HepG2 (cell line): ENCODE measurements at regions not wholly inside any gene's neighbourhood (a gene's known extent, or its start where the extent isn't known, plus 50 kb on each side); places are given as distances from the start of the nearest gene placed in this dataset.

ENCODE experiments used
- ATAC-seq: fragments of 200-7000 bp; cut with Tn5 transposase; 3 replicates; pipeline ENCODE4 v1.9.1; 2020; ENCODE audit warnings: mild to moderate bottlenecking, moderate library complexity
- BruUV-seq: library from RNA; stranded (reverse); fragments of 400-500 nt; replicated peaks from 2 replicates; lab custom pipeline; 2021; lab: Mats Ljungman, UMichigan
- CTCF ChIA-PET: fragments of 300-600 bp; formaldehyde crosslinking; extraction: SDS; loops from one replicate; lab custom pipeline; 2021; ENCODE audit warnings: low total read pairs, inconsistent platforms, low intra/inter-chr PET ratio; lab: Yijun Ruan, JAX
- POLR2A ChIA-PET: fragments of 350-600 bp; sonication (Branson Sonifier 250); formaldehyde crosslinking; loops from one replicate; lab custom pipeline; 2020; ENCODE audit warnings: antibody characterized with exemption, inconsistent platforms; lab: Yijun Ruan, JAX
- DNase-seq: peaks from one replicate; pipeline ENCODE4 v3.0.0-alpha.2; 2015; ENCODE audit warnings: low spot score
- FAIRE-seq: peaks from 3 replicates; lab custom pipeline; 2011; peaks lifted over from hg19 to GRCh38; lab: Jason Lieb, UNC
- H2AFZ ChIP-seq: one replicate; pipeline ENCODE4 v1.6.1; 2011; ENCODE audit warnings: low read length, inconsistent platforms
- H3K27ac ChIP-seq: fragments of 300-600 bp; 3 replicates; pipeline ENCODE4 v1.8.0; 2011; ENCODE audit warnings: mixed run types, mild to moderate bottlenecking, mixed read lengths, low read length, inconsistent platforms; ENCODE audit not compliant: insufficient read depth; ENCODE audit errors: extremely low read length
- H3K27me3 ChIP-seq, 2 experiments: fragments of 200-600 bp in 1 of 2; 2 replicates in 1 of 2; 3 replicates in 1 of 2; pipeline versions ENCODE4 v1.6.0 to v1.8.0; 2011; ENCODE audit warnings: low read length in 2 of 2, mild to moderate bottlenecking in 2 of 2, moderate library complexity in 2 of 2, inconsistent platforms in 1 of 2; ENCODE audit not compliant: insufficient read depth in 2 of 2, control insufficient read depth in 1 of 2
- H3K36me3 ChIP-seq, 2 experiments: fragments of 200-600 bp in 1 of 2; replicated peaks in 1 of 2; 2 replicates in 1 of 2; 3 replicates in 1 of 2; pipeline versions ENCODE4 v1.5.1 to v1.8.0; 2011; ENCODE audit warnings: low read length in 2 of 2, inconsistent platforms in 1 of 2; ENCODE audit not compliant: insufficient read depth in 2 of 2, control insufficient read depth in 1 of 2
- H3K4me1 ChIP-seq: 2 replicates; pipeline ENCODE4 v1.5.1; 2012; ENCODE audit warnings: low read length, inconsistent platforms; ENCODE audit not compliant: insufficient read depth
- H3K4me2 ChIP-seq: 2 replicates; pipeline ENCODE4 v1.6.0; 2011; ENCODE audit warnings: low read depth, low read length, inconsistent platforms
- H3K4me3 ChIP-seq, 3 experiments: fragments of 200-600 bp in 1 of 3; sonication (generic), shearing (Covaris generic) in 1 of 3; replicated peaks in 1 of 3; 2 replicates each; pipeline ENCODE4 v1.5.1; 2011 to 2016; ENCODE audit warnings: low read length in 3 of 3, inconsistent platforms in 2 of 3, low read depth in 2 of 3, mild to moderate bottlenecking in 2 of 3, control low read depth in 1 of 3, mixed read lengths in 1 of 3; ENCODE audit not compliant: insufficient read depth in 1 of 3
- H3K79me2 ChIP-seq: one replicate; pipeline ENCODE4 v1.6.1; 2011; ENCODE audit warnings: low read length, inconsistent platforms; ENCODE audit not compliant: insufficient read depth
- H3K9ac ChIP-seq: 2 replicates; pipeline ENCODE4 v1.6.0; 2011; ENCODE audit warnings: mild to moderate bottlenecking, low read depth, low read length, inconsistent platforms; ENCODE audit not compliant: insufficient read depth
- H3K9me3 ChIP-seq: 2 replicates; pipeline ENCODE4 v1.5.1; 2012; ENCODE audit warnings: mild to moderate bottlenecking, low read length
- H4K20me1 ChIP-seq: 2 replicates; pipeline ENCODE4 v1.6.0; 2011; ENCODE audit warnings: inconsistent platforms, mild to moderate bottlenecking, low read length, moderate library complexity; ENCODE audit not compliant: insufficient read depth
- AKAP8 ChIP-seq: sonication (generic); formaldehyde crosslinking; IDR thresholded peaks from 2 replicates; pipeline ENCODE4 v1.5.1; 2020; ENCODE audit warnings: mild to moderate bottlenecking, missing genetic modification reagents
- DPF2 ChIP-seq: sonication (generic); formaldehyde crosslinking; IDR thresholded peaks from 2 replicates; pipeline ENCODE4 v1.4.0; 2020; ENCODE audit warnings: mild to moderate bottlenecking, low read depth, missing genetic modification reagents, borderline replicate concordance
- LRRFIP1 ChIP-seq: sonication (generic); formaldehyde crosslinking; conservative IDR thresholded peaks from 2 replicates; pipeline ENCODE4 v1.4.0; 2020; ENCODE audit warnings: missing genetic modification reagents
- PCBP1 ChIP-seq: fragments of 200-400 bp; formaldehyde crosslinking; IDR thresholded peaks from 2 replicates; pipeline ENCODE4 v1.6.1; 2017; ENCODE audit warnings: mild to moderate bottlenecking, low read depth, low read length, borderline replicate concordance
- RERE ChIP-seq: IDR thresholded peaks from 2 replicates; pipeline ENCODE4 v1.6.1; 2016; ENCODE audit warnings: low read depth, missing genetic modification reagents, missing compliant biosample characterization
- SP140L ChIP-seq: sonication (generic); formaldehyde crosslinking; IDR thresholded peaks from 2 replicates; pipeline ENCODE4 v1.4.0; 2020; ENCODE audit warnings: missing genetic modification reagents, borderline replicate concordance
- USF2 ChIP-seq, 2 experiments: sonication (generic) in 1 of 2; formaldehyde crosslinking in 1 of 2; IDR thresholded peaks; 2 replicates each; pipeline versions ENCODE4 v1.5.1 to v1.6.1; 2011 to 2020; ENCODE audit warnings: borderline replicate concordance in 1 of 2, low read depth in 1 of 2, low read length in 1 of 2, mild to moderate bottlenecking in 1 of 2, missing genetic modification reagents in 1 of 2, moderate library complexity in 1 of 2
- ZBTB26 ChIP-seq: IDR thresholded peaks from 2 replicates; pipeline ENCODE4 v1.6.1; 2016; ENCODE audit warnings: missing compliant biosample characterization, missing genetic modification reagents, borderline replicate concordance
- ZMYM3 ChIP-seq: sonication (generic); formaldehyde crosslinking; IDR thresholded peaks from 2 replicates; pipeline ENCODE4 v1.5.1; 2020; ENCODE audit warnings: mild to moderate bottlenecking, missing genetic modification reagents
- ZMYM4 ChIP-seq: sonication (generic); formaldehyde crosslinking; IDR thresholded peaks from 2 replicates; pipeline ENCODE4 v1.8.1; 2023; ENCODE audit warnings: mild to moderate bottlenecking, missing genetic modification reagents
- ZNF44 ChIP-seq: sonication (generic); formaldehyde crosslinking; IDR thresholded peaks from 2 replicates; pipeline ENCODE4 v1.5.1; 2020; ENCODE audit warnings: mild to moderate bottlenecking, missing genetic modification reagents
- WGBS: methylation state at CpG from one replicate; pipeline ENCODE4 v1.1.6; 2017; ENCODE audit warnings: low lambda C conversion rate; 5-methylcytosine and 5-hydroxymethylcytosine counted together
- in situ Hi-C: cut with HindIII; loops from 2 replicates; pipeline ENCODE4 v1.10.0; 2017; ENCODE audit warnings: low pct_unique_long_range_greater_than_20kb; ENCODE audit not compliant: extremely low pct_ligation_motif_present
- intact Hi-C: fragments of 100-400 bp; cut with micrococcal nuclease; formaldehyde crosslinking; loops from one replicate; pipeline ENCODE4 v1.10.0; 2022; ENCODE audit not compliant: unreplicated experiment

- no peak for FAIRE-seq
- intact Hi-C loops, result no loop called here
- no peaks in the 10 kb centered on the region for H3K79me2 ChIP-seq
- no peaks in the 10 kb centered on the region for H4K20me1 ChIP-seq
- H3K36me3 ChIP-seq, result no peaks in the 10 kb centered on the region
- no peak for DNase-seq
- no peak overlapping the region for H2AFZ ChIP-seq
- no peak overlapping the region for H3K4me2 ChIP-seq
- in situ Hi-C loops, result no loop called here
- no TSS peak for BruUV-seq
- 34% methylated on average over 4 of the region's 4 CpGs for WGBS
- H3K4me1 ChIP-seq, result no peaks in the 10 kb centered on the region
- H3K27me3 ChIP-seq, result no peaks in the 10 kb centered on the region
- TF ChIP-seq USF2 (IDR thresholded peaks at IDR 0.05; ENCODE audit: low read depth, low read length) (no peak), USF2 (CRISPR knock-in tag; IDR thresholded peaks at IDR 0.05; ENCODE audit: borderline replicate concordance) (no peak), AKAP8 (CRISPR knock-in tag) (no peak), DPF2 (no peak), SP140L (no peak), ZMYM4 (no peak), LRRFIP1 (no peak), ZBTB26 (CRISPR knock-in tag) (no peak), RERE (CRISPR knock-in tag) (no peak), ZMYM3 (CRISPR knock-in tag) (no peak), ZNF44 (CRISPR knock-in tag) (no peak), PCBP1 (no peak)
- H3K27ac ChIP-seq, result no peak overlapping the region
- CTCF ChIA-PET, result no interaction called here
- no peak for ATAC-seq
- no peak overlapping the region for H3K9ac ChIP-seq
- H3K4me3 ChIP-seq, result no peak overlapping the region
- H3K9me3 ChIP-seq, result no peaks in the 10 kb centered on the region
- POLR2A ChIA-PET, result no interaction called here
Measured at GRCh38 chr16:79982361-79982760, 381.8 kb upstream of the MAF start.
